Parathyroid adenoma (tissue), 2 donors: ENCODE measurements at regions not wholly inside any gene's neighbourhood (a gene's known extent, or its start where the extent isn't known, plus 50 kb on each side); places are given as distances from the start of the nearest gene placed in this dataset.
"Not testable (repeated sequence)": the region's sequence is repeated elsewhere in the genome, so short reads cannot be mapped to it uniquely, and the experiment has no call there.

Source experiments
- H2AFZ ChIP-seq: fragments of 300-600 bp; sonication (generic); one replicate; pipeline ENCODE4 v1.7.0; 2017; ENCODE audit warnings: antibody characterized with exemption, mild to moderate bottlenecking
- H3K27ac ChIP-seq: fragments of 300-600 bp; sonication (generic); one replicate; pipeline ENCODE4 v1.7.0; 2017
- H3K27me3 ChIP-seq: fragments of 300-600 bp; sonication (generic); one replicate; pipeline ENCODE4 v1.7.0; 2017; ENCODE audit warnings: low read length; ENCODE audit not compliant: control insufficient read depth, insufficient read depth
- H3K36me3 ChIP-seq: fragments of 300-600 bp; sonication (generic); one replicate; pipeline ENCODE4 v1.7.0; 2017; ENCODE audit warnings: low read length; ENCODE audit not compliant: control insufficient read depth, insufficient read depth
- H3K4me1 ChIP-seq: fragments of 300-600 bp; sonication (generic); one replicate; pipeline ENCODE4 v1.7.0; 2017; ENCODE audit warnings: control low read depth
- H3K4me2 ChIP-seq: fragments of 300-600 bp; sonication (generic); one replicate; pipeline ENCODE4 v1.7.0; 2017; ENCODE audit warnings: low read length
- H3K4me3 ChIP-seq: fragments of 300-600 bp; sonication (generic); one replicate; pipeline ENCODE4 v1.7.0; 2017; ENCODE audit warnings: low read depth, low read length
- H3K79me2 ChIP-seq: fragments of 300-600 bp; sonication (generic); one replicate; pipeline ENCODE4 v1.7.0; 2017; ENCODE audit warnings: control low read depth
- H3K9ac ChIP-seq: fragments of 300-600 bp; sonication (generic); one replicate; pipeline ENCODE4 v1.7.0; 2017; ENCODE audit warnings: mild to moderate bottlenecking
- H3K9me3 ChIP-seq: fragments of 300-600 bp; sonication (generic); one replicate; pipeline ENCODE4 v1.7.0; 2017; ENCODE audit warnings: low read length; ENCODE audit not compliant: control insufficient read depth
- CTCF ChIP-seq: fragments of 300-600 bp; sonication (generic); IDR thresholded peaks from one replicate; pipeline ENCODE4 v1.7.0; 2017; ENCODE audit warnings: antibody characterized with exemption, mild to moderate bottlenecking
- donor health status: primary hyperparathyroidism.

GRCh38 chr3:74978684-74979083 lies 364.2 kb upstream of the CNTN3 start:
- TF ChIP-seq CTCF: no peak
- Histone ChIP-seq H3K27me3 (no peaks in the 10 kb centered on the region), H3K4me2 (no peak overlapping the region), H3K27ac (no peak overlapping the region), H2AFZ (no peak overlapping the region), H3K9ac (no peak overlapping the region), H3K9me3 (no peaks in the 10 kb centered on the region), H3K4me1 (no peaks in the 10 kb centered on the region), H3K36me3 (no peaks in the 10 kb centered on the region), H3K4me3 (no peak overlapping the region), H3K79me2 (no peaks in the 10 kb centered on the region)

- not testable (repeated sequence) for H2AFZ ChIP-seq, H3K4me3 ChIP-seq, H3K79me2 ChIP-seq
These were observed 370.8 kb upstream of the CNTN3 start for GRCh38 chr3:74985028-74985904.

GRCh38 chr3:74988095-74988494 lies 373.6 kb upstream of the CNTN3 start:
- Histone ChIP-seq H3K4me1 (no peaks in the 10 kb centered on the region), H3K4me3 (no peak overlapping the region), H3K79me2 (no peaks in the 10 kb centered on the region), H2AFZ (no peak overlapping the region), H3K27me3 (no peaks in the 10 kb centered on the region), H3K9ac (no peak overlapping the region), H3K36me3 (no peaks in the 10 kb centered on the region), H3K4me2 (no peak overlapping the region), H3K9me3 (no peaks in the 10 kb centered on the region), H3K27ac (no peak overlapping the region)
- no peak for TF ChIP-seq CTCF

More at GRCh38 chr3:74985028-74985904, 370.8 kb upstream of the CNTN3 start:
- not testable (repeated sequence) for H3K9me3 ChIP-seq, H3K4me1 ChIP-seq, H3K27ac ChIP-seq, H3K4me2 ChIP-seq, H3K27me3 ChIP-seq, H3K9ac ChIP-seq, H3K36me3 ChIP-seq

GRCh38 chr3:74992898-74993297 lies 378.4 kb upstream of the CNTN3 start:
- no peaks in the 10 kb centered on the region for H3K27me3 ChIP-seq
- no peak for TF ChIP-seq CTCF
- no peaks in the 10 kb centered on the region for H3K79me2 ChIP-seq
- H3K4me2 ChIP-seq: no peak overlapping the region
- H2AFZ ChIP-seq: no peak overlapping the region
- H3K27ac ChIP-seq: no peak overlapping the region
- H3K36me3 ChIP-seq: no peaks in the 10 kb centered on the region
- H3K9ac ChIP-seq: no peak overlapping the region
- H3K9me3 ChIP-seq: no peaks in the 10 kb centered on the region
- H3K4me1 ChIP-seq: no peaks in the 10 kb centered on the region
- H3K4me3 ChIP-seq: no peak overlapping the region

GRCh38 chr3:75001330-75001729 lies 386.9 kb upstream of the CNTN3 start:
- Histone ChIP-seq H3K4me3 (no peak overlapping the region), H2AFZ (no peak overlapping the region), H3K36me3 (no peaks in the 10 kb centered on the region), H3K79me2 (no peaks in the 10 kb centered on the region), H3K27ac (no peak overlapping the region), H3K4me2 (no peak overlapping the region), H3K4me1 (no peaks in the 10 kb centered on the region), H3K9ac (no peak overlapping the region), H3K27me3 (no peaks in the 10 kb centered on the region), H3K9me3 (no peaks in the 10 kb centered on the region)
- TF ChIP-seq CTCF: no peak
